ENCODE measurements at regions not wholly inside any gene's neighbourhood (a gene's known extent, or its start where the extent isn't known, plus 50 kb on each side); places are given as distances from the start of the nearest gene placed in this dataset.

DNA sequence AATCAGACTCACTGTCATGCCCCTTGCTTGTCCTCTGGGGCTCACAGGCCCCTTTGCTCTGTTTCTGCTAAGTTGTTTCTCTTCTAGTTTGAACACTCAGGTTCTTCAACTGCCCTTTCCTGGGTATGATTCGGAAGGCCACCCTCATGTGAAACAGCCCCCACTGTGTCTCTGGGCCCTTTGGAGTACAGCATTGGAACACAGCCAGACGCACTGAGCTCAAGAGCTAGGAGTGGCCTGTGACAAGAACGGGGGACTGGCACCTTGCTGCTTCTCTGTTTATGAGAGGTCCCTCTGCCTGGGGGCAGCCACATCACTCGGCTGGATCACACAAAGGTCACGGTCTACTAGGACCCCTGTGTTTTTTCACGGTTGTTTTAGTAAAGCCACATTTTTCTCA lies 114.4 kb upstream of the ZC3H12A start:
- no peak for TF ChIP-seq POLR2AphosphoS5 (IDR thresholded peaks at IDR 0.05)
- TF ChIP-seq POLR2A (IDR thresholded peaks at IDR 0.05) = no peak
- TF ChIP-seq, protein P1, sequence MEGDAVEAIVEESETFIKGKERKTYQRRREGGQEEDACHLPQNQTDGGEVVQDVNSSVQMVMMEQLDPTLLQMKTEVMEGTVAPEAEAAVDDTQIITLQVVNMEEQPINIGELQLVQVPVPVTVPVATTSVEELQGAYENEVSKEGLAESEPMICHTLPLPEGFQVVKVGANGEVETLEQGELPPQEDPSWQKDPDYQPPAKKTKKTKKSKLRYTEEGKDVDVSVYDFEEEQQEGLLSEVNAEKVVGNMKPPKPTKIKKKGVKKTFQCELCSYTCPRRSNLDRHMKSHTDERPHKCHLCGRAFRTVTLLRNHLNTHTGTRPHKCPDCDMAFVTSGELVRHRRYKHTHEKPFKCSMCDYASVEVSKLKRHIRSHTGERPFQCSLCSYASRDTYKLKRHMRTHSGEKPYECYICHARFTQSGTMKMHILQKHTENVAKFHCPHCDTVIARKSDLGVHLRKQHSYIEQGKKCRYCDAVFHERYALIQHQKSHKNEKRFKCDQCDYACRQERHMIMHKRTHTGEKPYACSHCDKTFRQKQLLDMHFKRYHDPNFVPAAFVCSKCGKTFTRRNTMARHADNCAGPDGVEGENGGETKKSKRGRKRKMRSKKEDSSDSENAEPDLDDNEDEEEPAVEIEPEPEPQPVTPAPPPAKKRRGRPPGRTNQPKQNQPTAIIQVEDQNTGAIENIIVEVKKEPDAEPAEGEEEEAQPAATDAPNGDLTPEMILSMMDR (IDR thresholded peaks at IDR 0.05) = no peak
- TF ChIP-seq EP300 (IDR thresholded peaks at IDR 0.05) = no peak

All from sigmoid colon (tissue), 4 donors.